HL-60 (cell line): ENCODE measurements at regions not wholly inside any gene's neighbourhood (a gene's known extent, or its start where the extent isn't known, plus 50 kb on each side); places are given as distances from the start of the nearest gene placed in this dataset.

ENCODE experiments used
- DNase-seq, 2 experiments: peaks; one replicate each; pipeline ENCODE4 v3.0.0-alpha.2; 2010 to 2020; ENCODE audit warnings: low read depth in 1 of 2, low spot score in 1 of 2
- H3K27ac ChIP-seq: fragments of 250-450 bp; sonication (Bioruptor Pico); replicated peaks from 2 replicates; pipeline ENCODE4 v1.5.1; 2020; ENCODE audit warnings: mild to moderate bottlenecking, moderate library complexity
- H3K27me3 ChIP-seq: fragments of 250-450 bp; sonication (Bioruptor Pico); 2 replicates; pipeline ENCODE4 v1.5.1; 2021; ENCODE audit warnings: mild to moderate bottlenecking, moderate library complexity; ENCODE audit not compliant: insufficient read depth, poor library complexity, severe bottlenecking
- H3K4me3 ChIP-seq: replicated peaks from 2 replicates; pipeline ENCODE4 v1.5.1; 2011; ENCODE audit warnings: mild to moderate bottlenecking, control low read depth, low read length; ENCODE audit not compliant: insufficient read depth
- CTCF ChIP-seq: IDR thresholded peaks from one replicate; pipeline ENCODE4 v1.5.1; 2011; ENCODE audit warnings: low read length, control low read depth, inconsistent platforms; ENCODE audit not compliant: insufficient read depth
- GABPA ChIP-seq: IDR thresholded peaks from 2 replicates; pipeline ENCODE4 v1.6.1; 2012; ENCODE audit warnings: low read depth
- POLR2AphosphoS5 ChIP-seq: IDR thresholded peaks from 2 replicates; pipeline ENCODE4 v1.6.1; 2012; ENCODE audit warnings: low read depth
- REST ChIP-seq: IDR thresholded peaks from 2 replicates; pipeline ENCODE4 v1.6.1; 2012; ENCODE audit warnings: low read depth; ENCODE audit not compliant: insufficient replicate concordance
- SPI1 ChIP-seq: IDR thresholded peaks from 2 replicates; pipeline ENCODE4 v1.6.1; 2012; ENCODE audit warnings: low read depth, mild to moderate bottlenecking, borderline replicate concordance

- no peak for DNase-seq
- Histone ChIP-seq H3K27me3 (no peaks in the 10 kb centered on the region), H3K4me3 (no peak overlapping the region), H3K27ac (no peak overlapping the region)
- TF ChIP-seq POLR2AphosphoS5 (no peak), SPI1 (no peak), REST (no peak), CTCF (no peak), GABPA (no peak)
Measured at GRCh38 chr4:123916821-123917220, 520.2 kb downstream of the SPRY1 start.

GRCh38 chr4:123919576-123920098 is 523.0 kb downstream of the SPRY1 start:
- H3K27me3 ChIP-seq: no peaks in the 10 kb centered on the region
- no peak for DNase-seq
- no peak overlapping the region for H3K4me3 ChIP-seq
- H3K27ac ChIP-seq: no peak overlapping the region
- TF ChIP-seq REST (no peak), POLR2AphosphoS5 (no peak), CTCF (no peak)

- Histone ChIP-seq H3K4me3 (no peak overlapping the region), H3K27me3 (no peaks in the 10 kb centered on the region), H3K27ac (no peak overlapping the region)
- no peak for DNase-seq
- no peak for TF ChIP-seq CTCF
Measured at GRCh38 chr4:123921339-123921738, 524.7 kb downstream of the SPRY1 start.

GRCh38 chr4:123922847-123923246 is 526.3 kb downstream of the SPRY1 start:
- Histone ChIP-seq H3K4me3 (no peak overlapping the region), H3K27ac (no peak overlapping the region), H3K27me3 (no peaks in the 10 kb centered on the region)
- no peak for DNase-seq
- TF ChIP-seq POLR2AphosphoS5: no peak
- TF ChIP-seq REST: no peak
- no peak for TF ChIP-seq CTCF
- TF ChIP-seq SPI1: no peak
- no peak for TF ChIP-seq GABPA
